ENCODE measurements at regions not wholly inside any gene's neighbourhood (a gene's known extent, or its start where the extent isn't known, plus 50 kb on each side); places are given as distances from the start of the nearest gene placed in this dataset.
"Not testable (repeated sequence)": the region's sequence is repeated elsewhere in the genome, so short reads cannot be mapped to it uniquely, and the experiment has no call there.

- no peak for DNase-seq
Observed at GRCh38 chr11:70595452-70595851, 197.1 kb downstream of the CTTN start.

DNA sequence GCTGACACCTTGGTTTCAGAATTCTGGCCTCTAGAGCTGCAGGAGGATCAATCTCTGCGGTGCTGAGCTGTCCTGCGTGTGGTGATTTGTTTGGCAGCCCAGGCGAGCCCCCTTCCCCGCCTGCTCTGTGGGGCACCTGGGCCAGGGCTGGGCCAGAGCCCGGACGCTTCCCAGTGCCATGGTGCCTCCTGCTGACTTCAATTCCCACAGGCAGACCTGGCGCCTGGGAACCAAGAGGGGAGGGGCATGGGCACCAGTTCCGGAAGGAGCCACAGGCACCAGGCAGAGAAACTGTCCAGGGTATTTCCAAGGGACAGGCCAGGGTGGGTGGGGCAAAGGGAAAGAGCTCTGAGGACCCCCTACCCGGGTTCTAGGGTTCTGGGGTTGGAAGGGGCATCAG, 197.8 kb downstream of the CTTN start:
- DNase-seq, result no peak

GRCh38 chr11:70597006-70597555, 198.8 kb downstream of the CTTN start:
- DNase-seq, result no peak

GRCh38 chr11:70597751-70598625, 199.7 kb downstream of the CTTN start:
- no peak for DNase-seq

- DNase-seq, result not testable (repeated sequence)
Observed at GRCh38 chr11:70600911-70601415, 202.6 kb downstream of the CTTN start.

- no peak for DNase-seq
Observed at GRCh38 chr11:70601861-70602538, 203.7 kb downstream of the CTTN start.

GRCh38 chr11:70603114-70603755, 204.9 kb downstream of the CTTN start:
- DNase-seq, result no peak

- no peak for DNase-seq
Observed at GRCh38 chr11:70603756-70604211, 205.5 kb downstream of the CTTN start.

- no peak for DNase-seq
Observed at GRCh38 chr11:70604221-70604620, 205.9 kb downstream of the CTTN start.

- no peak for DNase-seq
Observed at GRCh38 chr11:70604630-70605467, 206.5 kb downstream of the CTTN start.

DNA sequence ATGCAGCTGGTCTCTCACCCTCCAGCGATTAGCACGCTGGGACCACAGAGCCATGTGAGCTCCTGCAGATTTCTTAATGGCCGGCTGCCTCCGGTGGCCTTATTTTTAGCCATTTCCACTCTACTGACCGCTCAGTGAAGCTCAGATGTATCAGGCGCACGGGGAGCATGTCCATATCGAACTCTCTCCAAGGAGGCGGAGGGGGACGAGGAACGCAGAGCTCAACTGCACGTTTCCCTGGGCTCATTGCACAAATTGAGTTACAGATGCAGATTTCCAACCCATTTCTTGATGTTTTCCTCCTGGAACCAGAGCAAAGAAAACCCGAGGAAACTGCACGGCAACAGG, 207.1 kb downstream of the CTTN start:
- no peak for DNase-seq

DNA sequence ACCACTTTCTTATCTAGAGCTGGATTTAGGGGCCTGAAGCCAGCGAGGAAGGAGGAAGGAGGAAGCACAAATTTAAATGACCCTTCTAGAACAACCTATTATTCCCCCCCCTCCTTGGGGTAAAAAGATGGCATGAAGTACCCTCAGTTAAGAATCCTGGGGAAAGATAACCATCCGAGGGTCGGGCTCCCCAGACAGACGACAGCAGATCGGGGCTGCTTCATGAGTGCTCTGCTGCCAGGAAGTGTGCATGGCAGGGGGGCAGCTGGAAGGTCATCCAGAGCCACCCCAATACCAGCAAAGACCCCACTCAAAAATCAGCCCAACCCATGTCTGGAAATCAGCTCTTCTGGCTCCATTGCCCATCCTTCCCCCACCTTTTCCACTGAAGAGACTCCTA, 207.5 kb downstream of the CTTN start:
- no peak for DNase-seq

GRCh38 chr11:70606248-70606950, 208.1 kb downstream of the CTTN start:
- DNase-seq, result no peak

GRCh38 chr11:70606951-70607330, 208.6 kb downstream of the CTTN start:
- no peak for DNase-seq

- no peak for DNase-seq
Observed at GRCh38 chr11:70607561-70607960, 209.2 kb downstream of the CTTN start.

GRCh38 chr11:70608568-70609470, 210.5 kb downstream of the CTTN start:
- DNase-seq, result no peak

GRCh38 chr11:70610566-70611565, 212.5 kb downstream of the CTTN start:
- DNase-seq, result no peak

DNA sequence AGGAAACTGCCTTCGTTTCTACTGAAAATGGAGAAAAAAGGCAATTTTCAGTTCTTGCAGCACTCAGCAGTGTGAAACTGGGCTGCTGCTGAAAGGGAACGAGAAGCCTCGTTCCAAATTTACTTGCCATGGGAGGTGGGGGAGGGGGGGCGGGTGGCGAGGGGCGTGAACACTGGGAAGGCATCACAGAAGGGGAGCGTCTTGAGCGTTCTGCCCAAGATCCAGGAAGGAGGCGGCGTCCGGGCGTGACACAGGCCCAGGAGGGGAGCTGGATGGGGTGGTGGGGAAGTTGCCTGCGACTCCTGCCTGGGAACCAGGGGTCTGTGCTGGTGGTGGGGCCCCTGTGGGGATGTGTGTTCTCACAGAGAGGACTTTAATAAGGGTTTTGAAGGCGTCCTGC, 213.5 kb downstream of the CTTN start:
- no peak for DNase-seq

DNA sequence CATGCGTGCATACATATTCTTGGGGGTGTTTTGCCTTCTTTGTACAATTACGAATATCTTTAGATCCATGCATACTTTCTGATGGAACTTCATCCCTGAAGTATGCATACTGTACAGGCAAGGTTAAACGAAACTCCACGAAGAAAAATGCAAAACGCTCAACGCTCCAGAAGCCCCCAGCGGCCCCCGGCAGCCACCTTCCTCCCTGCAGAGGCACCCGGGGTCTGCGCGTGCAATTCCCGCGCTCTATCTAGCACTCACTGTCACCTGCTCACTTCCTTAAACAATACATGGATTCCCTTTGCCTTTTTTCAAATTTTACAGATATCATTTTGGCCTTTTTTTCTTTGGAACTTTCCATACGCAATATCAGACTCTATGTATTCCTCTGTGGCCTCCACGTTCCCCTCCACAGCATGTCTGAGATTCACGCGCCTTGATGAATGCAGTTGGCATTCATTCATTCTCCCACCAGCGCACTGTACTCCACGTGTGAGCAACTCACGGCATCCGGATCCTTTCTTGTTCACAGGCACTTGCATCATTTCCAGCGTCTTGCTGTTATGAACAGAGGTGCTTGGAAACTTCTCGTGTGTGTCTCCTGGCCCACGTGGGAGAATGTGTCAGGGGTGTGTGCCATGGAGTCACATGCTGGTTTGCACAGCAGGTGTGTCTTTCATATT, 214.3 kb downstream of the CTTN start:
- DNase-seq, result no peak

Measured in activated gamma-delta T cell treated with Interleukin-2 at 50 U/mL for 16 hours (primary cell).